Gastroesophageal sphincter (tissue), 4 donors: ENCODE measurements at regions not wholly inside any gene's neighbourhood (a gene's known extent, or its start where the extent isn't known, plus 50 kb on each side); places are given as distances from the start of the nearest gene placed in this dataset.
A peak's percentile ranks its signal among the peaks of the same experiment; 100 is the strongest.

Source experiments
- ATAC-seq: fragments of 150-250 bp; one replicate; pipeline ENCODE4 v1.9.1; 2016; ENCODE audit warnings: mild to moderate bottlenecking, moderate library complexity
- H3K27ac ChIP-seq, 4 donors: fragments of 200-600 bp; sonication (generic) in 3 of 4; 1 replicate in 3 of 4; 2 replicates in 1 of 4; pipeline ENCODE4 v1.5.1; 2016 to 2019
- H3K27me3 ChIP-seq: fragments of 200-600 bp; sonication (generic); one replicate; pipeline ENCODE4 v1.5.1; 2019
- H3K36me3 ChIP-seq, 2 donors: fragments of 200-600 bp; sonication (generic); one replicate each; pipeline ENCODE4 v1.5.1; 2019; ENCODE audit warnings: control low read depth in 1 of 2
- H3K4me1 ChIP-seq, 3 donors: fragments of 200-600 bp; sonication (generic); 1 replicate in 2 of 3; 2 replicates in 1 of 3; pipeline ENCODE4 v1.5.1; 2016 to 2019; ENCODE audit warnings: control low read depth in 2 of 3
- H3K4me3 ChIP-seq, 2 donors: fragments of 200-600 bp; sonication (generic); one replicate each; pipeline ENCODE4 v1.5.1; 2019; ENCODE audit warnings: mild to moderate bottlenecking in 1 of 2, moderate library complexity in 1 of 2
- H3K9me3 ChIP-seq, 3 donors: fragments of 200-600 bp; sonication (generic); one replicate each; pipeline ENCODE4 v1.5.1; 2017 to 2019; ENCODE audit warnings: control low read depth in 2 of 3
- EP300 ChIP-seq: sonication (generic); formaldehyde crosslinking; IDR thresholded peaks from one replicate; pipeline ENCODE4 v1.6.1; 2017; ENCODE audit warnings: antibody characterized with exemption, mild to moderate bottlenecking
- POLR2A ChIP-seq, 2 donors: fragments of 450-650 bp; IDR thresholded peaks; one replicate each; pipeline ENCODE4 v1.6.1; 2017; ENCODE audit warnings: antibody characterized with exemption in 2 of 2, mild to moderate bottlenecking in 2 of 2, moderate library complexity in 1 of 2
- POLR2AphosphoS5 ChIP-seq: sonication (generic); formaldehyde crosslinking; IDR thresholded peaks from one replicate; pipeline ENCODE4 v1.6.1; 2017; ENCODE audit warnings: antibody characterized with exemption
- WGBS, 2 donors: methylation state at CpG; one replicate each; pipeline ENCODE4 v1.1.5; 2018; ENCODE audit warnings: low coverage in 1 of 2; 5-methylcytosine and 5-hydroxymethylcytosine counted together
- TF ChIP-seq, protein P1 (sequence below), 4 experiments: fragments of 200-600 bp in 2 of 4; fragments of 450-650 bp in 2 of 4; sonication (generic) in 1 of 4; IDR thresholded peaks; one replicate each; pipeline ENCODE4 v1.5.1; 2017 to 2019; ENCODE audit warnings: antibody characterized with exemption in 4 of 4, mild to moderate bottlenecking in 2 of 4, moderate library complexity in 2 of 4

DNA sequence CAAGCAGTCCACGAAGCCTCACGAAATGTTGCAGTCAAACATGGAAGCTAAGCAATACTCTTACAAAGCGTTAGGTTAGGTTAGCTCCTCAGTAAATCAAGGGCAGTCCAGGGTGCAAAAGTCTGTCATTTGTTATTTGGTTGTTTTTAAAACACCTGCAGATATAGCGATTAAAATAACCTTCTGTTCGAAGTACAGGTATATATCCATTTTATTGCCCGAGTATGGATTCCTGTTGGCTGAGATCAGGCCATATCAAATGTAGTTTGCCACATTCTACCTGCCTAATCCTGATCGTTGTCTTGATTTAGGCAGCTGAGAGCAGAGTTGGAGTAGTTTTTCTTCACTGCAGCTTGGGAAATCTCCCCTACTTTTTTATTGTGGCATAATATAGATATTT, 99.5 kb upstream of the EPB41L3 start:
- no peak for ATAC-seq
- 88 to 92% methylated on average over 6 to 7 of the region's 7 CpGs for WGBS, 2 donors
- H3K9me3 ChIP-seq, result no peaks in the 10 kb centered on the region
- no peaks in the 10 kb centered on the region for H3K36me3 ChIP-seq
- no peak overlapping the region for H3K4me3 ChIP-seq
- H3K27me3 ChIP-seq, result no peaks in the 10 kb centered on the region
- no peaks in the 10 kb centered on the region for H3K4me1 ChIP-seq
- no peak overlapping the region for H3K27ac ChIP-seq
- no peak for TF ChIP-seq POLR2A (IDR thresholded peaks at IDR 0.05)
- TF ChIP-seq, protein P1, sequence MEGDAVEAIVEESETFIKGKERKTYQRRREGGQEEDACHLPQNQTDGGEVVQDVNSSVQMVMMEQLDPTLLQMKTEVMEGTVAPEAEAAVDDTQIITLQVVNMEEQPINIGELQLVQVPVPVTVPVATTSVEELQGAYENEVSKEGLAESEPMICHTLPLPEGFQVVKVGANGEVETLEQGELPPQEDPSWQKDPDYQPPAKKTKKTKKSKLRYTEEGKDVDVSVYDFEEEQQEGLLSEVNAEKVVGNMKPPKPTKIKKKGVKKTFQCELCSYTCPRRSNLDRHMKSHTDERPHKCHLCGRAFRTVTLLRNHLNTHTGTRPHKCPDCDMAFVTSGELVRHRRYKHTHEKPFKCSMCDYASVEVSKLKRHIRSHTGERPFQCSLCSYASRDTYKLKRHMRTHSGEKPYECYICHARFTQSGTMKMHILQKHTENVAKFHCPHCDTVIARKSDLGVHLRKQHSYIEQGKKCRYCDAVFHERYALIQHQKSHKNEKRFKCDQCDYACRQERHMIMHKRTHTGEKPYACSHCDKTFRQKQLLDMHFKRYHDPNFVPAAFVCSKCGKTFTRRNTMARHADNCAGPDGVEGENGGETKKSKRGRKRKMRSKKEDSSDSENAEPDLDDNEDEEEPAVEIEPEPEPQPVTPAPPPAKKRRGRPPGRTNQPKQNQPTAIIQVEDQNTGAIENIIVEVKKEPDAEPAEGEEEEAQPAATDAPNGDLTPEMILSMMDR (IDR thresholded peaks at IDR 0.05), result no peak
- no peak for TF ChIP-seq POLR2AphosphoS5
- no peak for TF ChIP-seq EP300

- no peak for TF ChIP-seq POLR2AphosphoS5
- TF ChIP-seq, protein P1 (IDR thresholded peaks at IDR 0.05), result no peak
- ATAC-seq, result no peak
- Histone ChIP-seq H3K9me3 (no peaks in the 10 kb centered on the region), H3K36me3 (no peaks in the 10 kb centered on the region), H3K4me1 (no peaks in the 10 kb centered on the region), H3K27me3 (no peaks in the 10 kb centered on the region), H3K4me3 (no peak overlapping the region), H3K27ac (no peak overlapping the region)
- WGBS, 2 donors, result 46 to 75% methylated on average over 10 to 11 of the region's 12 CpGs
Measured at GRCh38 chr18:5640939-5641338, 97.1 kb upstream of the EPB41L3 start.

- Histone ChIP-seq H3K4me1 (no peaks in the 10 kb centered on the region), H3K9me3 (no peaks in the 10 kb centered on the region), H3K27me3 (no peaks in the 10 kb centered on the region), H3K36me3 (no peaks in the 10 kb centered on the region), H3K4me3 (no peak overlapping the region), H3K27ac (no peak overlapping the region)
- TF ChIP-seq, protein P1 (IDR thresholded peaks at IDR 0.05), result no peak
- TF ChIP-seq POLR2A (IDR thresholded peaks at IDR 0.05), result no peak
- no peak for TF ChIP-seq POLR2AphosphoS5
- no peak for TF ChIP-seq EP300
- no peak for ATAC-seq
- WGBS, 2 donors, result 0 to 23% methylated on average over 1 to 2 of the region's 2 CpGs
Measured at GRCh38 chr18:5639131-5639530, 95.3 kb upstream of the EPB41L3 start.

DNA sequence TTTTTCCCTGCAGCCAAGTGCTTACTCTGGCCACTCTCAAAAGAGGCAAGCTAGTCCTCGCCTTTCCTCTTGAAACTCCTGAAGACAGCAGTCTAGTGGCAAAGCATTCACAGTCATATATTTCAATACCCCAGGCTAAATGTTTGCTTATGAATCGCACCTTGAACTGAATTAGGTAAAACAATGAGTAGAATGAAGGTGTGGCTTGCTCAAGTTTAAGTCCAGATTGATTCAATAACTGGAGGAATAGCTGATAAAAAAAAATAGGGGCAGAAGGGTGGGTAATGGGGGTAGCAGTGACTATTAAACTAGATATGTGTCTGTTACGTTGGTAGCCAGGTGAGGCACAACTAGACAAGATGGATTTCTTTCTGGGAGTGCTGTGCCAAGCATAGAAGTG, 88.2 kb upstream of the EPB41L3 start:
- H3K4me3 ChIP-seq, result no peak overlapping the region
- H3K27me3 ChIP-seq, result peaks cover 49% of the 10 kb centered on the region
- no peaks in the 10 kb centered on the region for H3K36me3 ChIP-seq
- H3K27ac ChIP-seq, result no peak overlapping the region
- ATAC-seq, result no peak
- H3K9me3 ChIP-seq, result no peaks in the 10 kb centered on the region
- TF ChIP-seq, protein P1 (IDR thresholded peaks at IDR 0.05), result no peak
- TF ChIP-seq POLR2AphosphoS5 (no peak), POLR2A (IDR thresholded peaks at IDR 0.05) (no peak), EP300 (no peak)
- 70 to 88% methylated on average over 3 of the region's 3 CpGs for WGBS, 2 donors
- peaks cover 0 to 34% (median 0%) of the 10 kb centered on the region in 3 donors for H3K4me1 ChIP-seq

- TF ChIP-seq, protein P1 (IDR thresholded peaks at IDR 0.05), result no peak
- no peak for TF ChIP-seq POLR2A (IDR thresholded peaks at IDR 0.05)
- TF ChIP-seq POLR2AphosphoS5, result no peak
- no peak for TF ChIP-seq EP300
- H3K36me3 ChIP-seq, result no peaks in the 10 kb centered on the region
- peaks cover 60% of the 10 kb centered on the region for H3K27me3 ChIP-seq
- ATAC-seq, result no peak
- H3K27ac ChIP-seq, result peak overlapping the region in 1 of 4 donors; percentile 80
- H3K4me3 ChIP-seq, result peak overlapping the region in 1 of 2 donors; percentile 72
- peaks cover 0 to 34% (median 0%) of the 10 kb centered on the region in 3 donors for H3K4me1 ChIP-seq
- WGBS, 2 donors, result 49 to 55% methylated on average over 6 to 11 of the region's 12 CpGs
- H3K9me3 ChIP-seq, result no peaks in the 10 kb centered on the region
Measured at GRCh38 chr18:5630900-5631413, 87.2 kb upstream of the EPB41L3 start.
